Neural progenitor cell (in vitro differentiated cells): ENCODE measurements at regions not wholly inside any gene's neighbourhood (a gene's known extent, or its start where the extent isn't known, plus 50 kb on each side); places are given as distances from the start of the nearest gene placed in this dataset.

Experiments used
- CTCF ChIP-seq: fragments of 200-600 bp; sonication (generic); IDR thresholded peaks from 2 replicates; pipeline ENCODE4 v1.5.1; 2017; ENCODE audit warnings: antibody characterized with exemption, mild to moderate bottlenecking
- EZH2 ChIP-seq: fragments of 200-600 bp; sonication (generic); IDR thresholded peaks from 2 replicates; pipeline ENCODE4 v1.6.1; 2017; ENCODE audit warnings: antibody characterized with exemption, mild to moderate bottlenecking, moderate library complexity

DNA sequence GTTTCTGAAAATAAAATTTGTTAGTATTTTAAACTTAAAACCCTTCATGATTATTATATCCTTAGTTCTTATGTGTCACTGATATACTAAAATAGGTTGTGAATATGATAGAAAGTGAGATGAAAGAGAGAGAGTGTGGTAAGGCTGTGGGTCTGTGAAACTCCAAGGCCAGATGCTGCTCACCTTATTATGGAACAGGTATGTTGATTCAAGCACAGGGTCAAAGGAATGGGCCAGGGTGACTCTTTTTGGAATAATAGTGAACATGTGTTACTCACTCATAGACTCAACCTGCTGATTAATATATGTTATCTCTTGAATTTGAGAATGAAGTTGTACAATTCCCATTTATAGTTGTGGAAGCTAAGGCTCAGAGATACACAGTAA, 70.7 kb upstream of the FN1 start:
- no peak for TF ChIP-seq CTCF
- no peak for TF ChIP-seq EZH2
